ENCODE measurements at regions not wholly inside any gene's neighbourhood (a gene's known extent, or its start where the extent isn't known, plus 50 kb on each side); places are given as distances from the start of the nearest gene placed in this dataset.

DNA sequence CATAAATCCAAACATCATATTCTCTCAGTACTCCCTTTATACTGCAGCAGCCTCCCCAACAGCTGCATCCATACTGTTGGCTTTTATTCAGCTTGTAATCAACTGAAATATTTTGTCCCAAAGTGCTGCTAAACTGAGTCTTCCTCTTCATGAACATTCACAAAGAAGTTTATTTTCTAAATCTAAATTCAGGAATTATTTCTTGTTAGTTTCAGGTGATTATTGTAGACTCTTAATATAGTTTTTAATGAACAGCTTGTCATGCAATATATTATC is 269.3 kb upstream of the UBE2E2 start:
- intact Hi-C loops (cut with micrococcal nuclease; ENCODE audit: unreplicated experiment): no loop called here
- no peak overlapping the region for H3K4me3 Mint-ChIP-seq (ENCODE audit: low read depth, unreplicated experiment)
- BruUV-seq (replicated peaks): no TSS peak
- no peaks in the 10 kb centered on the region for H3K9me3 Mint-ChIP-seq (ENCODE audit: low read depth, unreplicated experiment)
- H3K4me1 Mint-ChIP-seq (ENCODE audit: low read depth, unreplicated experiment): no peaks in the 10 kb centered on the region
- no peak for DNase-seq
- TF ChIP-seq, protein P1, sequence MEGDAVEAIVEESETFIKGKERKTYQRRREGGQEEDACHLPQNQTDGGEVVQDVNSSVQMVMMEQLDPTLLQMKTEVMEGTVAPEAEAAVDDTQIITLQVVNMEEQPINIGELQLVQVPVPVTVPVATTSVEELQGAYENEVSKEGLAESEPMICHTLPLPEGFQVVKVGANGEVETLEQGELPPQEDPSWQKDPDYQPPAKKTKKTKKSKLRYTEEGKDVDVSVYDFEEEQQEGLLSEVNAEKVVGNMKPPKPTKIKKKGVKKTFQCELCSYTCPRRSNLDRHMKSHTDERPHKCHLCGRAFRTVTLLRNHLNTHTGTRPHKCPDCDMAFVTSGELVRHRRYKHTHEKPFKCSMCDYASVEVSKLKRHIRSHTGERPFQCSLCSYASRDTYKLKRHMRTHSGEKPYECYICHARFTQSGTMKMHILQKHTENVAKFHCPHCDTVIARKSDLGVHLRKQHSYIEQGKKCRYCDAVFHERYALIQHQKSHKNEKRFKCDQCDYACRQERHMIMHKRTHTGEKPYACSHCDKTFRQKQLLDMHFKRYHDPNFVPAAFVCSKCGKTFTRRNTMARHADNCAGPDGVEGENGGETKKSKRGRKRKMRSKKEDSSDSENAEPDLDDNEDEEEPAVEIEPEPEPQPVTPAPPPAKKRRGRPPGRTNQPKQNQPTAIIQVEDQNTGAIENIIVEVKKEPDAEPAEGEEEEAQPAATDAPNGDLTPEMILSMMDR (IDR thresholded peaks at IDR 0.05; ENCODE audit: unreplicated experiment): no peak
- no peaks in the 10 kb centered on the region for H3K36me3 Mint-ChIP-seq (ENCODE audit: insufficient read depth, unreplicated experiment)
- no peaks in the 10 kb centered on the region for H3K27me3 Mint-ChIP-seq (ENCODE audit: unreplicated experiment)
- H3K27ac Mint-ChIP-seq (ENCODE audit: unreplicated experiment): no peak overlapping the region
- CTCF ChIA-PET: interaction anchor here (1.0 kb wide), 1 partner anchor 27 kb away, joined by 3 read pairs; no protein-coding TSS in a partner anchor

DNA sequence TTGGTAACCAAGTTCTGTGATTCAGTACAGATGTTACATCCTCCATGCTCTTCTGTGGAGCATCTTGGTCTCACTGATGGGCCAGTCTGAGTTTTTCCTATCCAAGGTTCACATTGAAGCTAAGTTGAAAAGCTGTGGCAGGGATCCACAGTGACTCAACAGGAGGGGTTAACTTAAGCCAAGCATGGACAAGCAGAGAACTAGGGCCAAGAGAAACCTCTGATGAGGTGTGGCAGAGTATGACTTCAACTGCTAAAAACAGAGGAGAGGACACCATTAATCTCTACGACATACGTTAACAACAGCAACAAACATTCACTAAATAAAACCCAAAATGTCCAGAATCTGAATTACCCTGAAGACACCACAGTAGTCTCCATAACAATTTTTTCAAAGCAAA is 268.1 kb upstream of the UBE2E2 start:
- Mint-ChIP-seq H3K27me3 (ENCODE audit: unreplicated experiment) (no peaks in the 10 kb centered on the region), H3K9me3 (ENCODE audit: low read depth, unreplicated experiment) (no peaks in the 10 kb centered on the region), H3K4me3 (ENCODE audit: low read depth, unreplicated experiment) (no peak overlapping the region), H3K4me1 (ENCODE audit: low read depth, unreplicated experiment) (no peaks in the 10 kb centered on the region), H3K36me3 (ENCODE audit: insufficient read depth, unreplicated experiment) (no peaks in the 10 kb centered on the region), H3K27ac (ENCODE audit: unreplicated experiment) (no peak overlapping the region)
- no peak for DNase-seq
- no TSS peak for BruUV-seq (replicated peaks)
- intact Hi-C loops (cut with micrococcal nuclease; ENCODE audit: unreplicated experiment): no loop called here
- CTCF ChIA-PET: no interaction called here
- TF ChIP-seq, protein P1 (IDR thresholded peaks at IDR 0.05; ENCODE audit: unreplicated experiment): no peak

DNA sequence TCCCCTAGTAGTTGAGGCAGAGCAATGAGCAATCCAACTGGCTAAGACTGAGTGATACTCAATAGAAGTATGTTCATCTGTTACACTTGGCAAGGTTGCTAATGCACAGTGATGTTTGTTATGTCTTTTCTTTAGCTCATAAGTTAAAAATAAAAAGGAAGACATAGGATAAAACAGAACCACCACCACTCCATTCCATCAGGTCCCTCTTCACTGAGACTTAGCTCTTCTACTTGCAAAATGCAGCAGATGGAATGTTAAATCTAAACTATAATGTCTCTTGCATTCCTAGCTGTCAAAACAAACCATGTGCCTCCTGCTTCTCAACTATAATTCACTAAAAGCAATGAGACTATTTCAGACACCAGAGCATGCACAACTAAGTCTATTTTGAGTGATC is 265.6 kb upstream of the UBE2E2 start:
- H3K4me1 Mint-ChIP-seq (ENCODE audit: low read depth, unreplicated experiment): no peaks in the 10 kb centered on the region
- no peaks in the 10 kb centered on the region for H3K9me3 Mint-ChIP-seq (ENCODE audit: low read depth, unreplicated experiment)
- CTCF ChIA-PET: interaction anchor here (0.6 kb wide), 1 partner anchor 677 kb away, joined by 3 read pairs; no protein-coding TSS in a partner anchor
- H3K27me3 Mint-ChIP-seq (ENCODE audit: unreplicated experiment): peaks cover 13% of the 10 kb centered on the region
- no peaks in the 10 kb centered on the region for H3K36me3 Mint-ChIP-seq (ENCODE audit: insufficient read depth, unreplicated experiment)
- intact Hi-C loops (cut with micrococcal nuclease; ENCODE audit: unreplicated experiment): no loop called here
- TF ChIP-seq, protein P1 (IDR thresholded peaks at IDR 0.05; ENCODE audit: unreplicated experiment): no peak
- H3K27ac Mint-ChIP-seq (ENCODE audit: unreplicated experiment): no peak overlapping the region
- BruUV-seq (replicated peaks): no TSS peak
- DNase-seq: no peak
- H3K4me3 Mint-ChIP-seq (ENCODE audit: low read depth, unreplicated experiment): no peak overlapping the region

DNA sequence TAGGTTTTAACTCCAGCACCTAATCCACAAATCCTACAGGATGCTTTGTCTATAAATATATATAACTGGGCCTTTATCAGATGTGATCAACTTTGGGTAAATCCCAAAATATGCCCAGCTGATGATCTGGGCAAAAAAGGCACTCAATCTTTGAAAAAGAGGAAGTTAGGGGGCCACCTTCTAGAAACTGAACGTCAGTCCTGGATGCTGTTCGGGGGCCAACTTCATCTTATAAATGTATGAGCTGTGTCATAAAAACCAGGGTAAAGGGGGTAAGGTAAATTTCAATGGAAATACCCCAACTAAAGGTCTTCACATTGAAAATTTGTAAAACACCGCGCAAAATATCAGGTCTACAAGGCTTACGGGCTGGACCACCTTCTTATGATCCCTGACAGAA is 264.4 kb upstream of the UBE2E2 start:
- H3K4me1 Mint-ChIP-seq (ENCODE audit: low read depth, unreplicated experiment): no peaks in the 10 kb centered on the region

More for the DNA sequence above, 264.4 kb upstream of the UBE2E2 start:
- H3K27me3 Mint-ChIP-seq (ENCODE audit: unreplicated experiment): peaks cover 13% of the 10 kb centered on the region
- no peak overlapping the region for H3K27ac Mint-ChIP-seq (ENCODE audit: unreplicated experiment)
- CTCF ChIA-PET: no interaction called here
- no peaks in the 10 kb centered on the region for H3K36me3 Mint-ChIP-seq (ENCODE audit: insufficient read depth, unreplicated experiment)
- H3K4me3 Mint-ChIP-seq (ENCODE audit: low read depth, unreplicated experiment): no peak overlapping the region
- no peaks in the 10 kb centered on the region for H3K9me3 Mint-ChIP-seq (ENCODE audit: low read depth, unreplicated experiment)
- BruUV-seq (replicated peaks): no TSS peak
- intact Hi-C loops (cut with micrococcal nuclease; ENCODE audit: unreplicated experiment): no loop called here
- TF ChIP-seq, protein P1 (IDR thresholded peaks at IDR 0.05; ENCODE audit: unreplicated experiment): no peak
- DNase-seq: no peak

All from Calu3 (cell line).